ENCODE measurements at regions not wholly inside any gene's neighbourhood (a gene's known extent, or its start where the extent isn't known, plus 50 kb on each side); places are given as distances from the start of the nearest gene placed in this dataset.

GRCh38 chr5:165135565-165135964 is 1630.1 kb downstream of the MAT2B start:
- no peak overlapping the region for H2AFZ ChIP-seq (ENCODE audit: low read length)
- no peaks in the 10 kb centered on the region for H3K79me2 ChIP-seq (ENCODE audit: insufficient read depth, low read length)
- no peak overlapping the region for H3K27ac ChIP-seq (ENCODE audit: extremely low read length, insufficient read depth, low read length)
- ATAC-seq (no peak), FAIRE-seq (no peak), DNase-seq (ENCODE audit: low spot score) (no peak)
- H3K27me3 ChIP-seq (ENCODE audit: control insufficient read depth in 1 of 2, insufficient read depth in 2 of 2, low read length in 2 of 2), result no peaks in the 10 kb centered on the region
- H3K9me3 ChIP-seq (ENCODE audit: low read length), result peaks cover 73% of the 10 kb centered on the region
- H4K20me1 ChIP-seq (ENCODE audit: insufficient read depth, low read length), result no peaks in the 10 kb centered on the region
- no peak overlapping the region for H3K4me2 ChIP-seq (ENCODE audit: low read depth, low read length)
- in situ Hi-C loops (cut with HindIII; ENCODE audit: extremely low pct_ligation_motif_present, low pct_unique_long_range_greater_than_20kb), result no loop called here
- H3K9ac ChIP-seq (ENCODE audit: insufficient read depth, low read depth, low read length), result no peak overlapping the region
- intact Hi-C loops (cut with micrococcal nuclease; ENCODE audit: unreplicated experiment), result no loop called here
- no peaks in the 10 kb centered on the region for H3K36me3 ChIP-seq (replicated peaks in 1 of 2; ENCODE audit: control insufficient read depth in 1 of 2, insufficient read depth in 2 of 2, low read length in 2 of 2)
- no TSS peak for BruUV-seq (replicated peaks)
- TF ChIP-seq ATF7 (IDR thresholded peaks at IDR 0.05) (no peak), ATF7 (CRISPR knock-in tag; IDR thresholded peaks at IDR 0.05) (no peak), HOXA5 (CRISPR knock-in tag; IDR thresholded peaks at IDR 0.05) (no peak), ATF6 (CRISPR knock-in tag; conservative IDR thresholded peaks at IDR 0.05) (no peak)
- ChIA-PET POLR2A (no interaction called here), CTCF (ENCODE audit: low intra/inter-chr PET ratio, low total read pairs) (no interaction called here)
- no peak overlapping the region for H3K4me3 ChIP-seq (replicated peaks in 1 of 3; ENCODE audit: insufficient read depth in 1 of 3, low read depth in 2 of 3, low read length in 3 of 3)
- H3K4me1 ChIP-seq (ENCODE audit: insufficient read depth, low read length), result no peaks in the 10 kb centered on the region
- WGBS (ENCODE audit: low lambda C conversion rate), result 0% methylated on average over 1 of the region's 1 CpG

DNA sequence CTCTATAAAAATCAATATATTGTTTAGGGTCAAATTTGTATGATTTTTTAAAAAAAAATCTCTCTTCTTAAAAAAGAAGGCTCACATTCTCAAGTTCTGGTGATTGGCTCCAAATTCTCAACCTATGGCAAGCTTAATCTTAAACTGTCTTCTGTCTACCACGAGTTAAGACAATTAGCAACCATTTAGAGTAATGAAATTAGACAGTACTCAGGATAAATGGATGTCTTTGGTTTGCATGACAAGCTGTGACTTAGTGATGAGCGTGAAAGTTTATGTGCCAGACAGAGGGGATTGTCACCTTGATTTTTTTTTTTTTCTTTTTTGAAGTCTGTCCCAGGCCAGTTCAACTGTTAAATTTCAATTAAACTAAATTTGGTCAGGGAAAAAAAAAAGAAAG is 1632.3 kb downstream of the MAT2B start:
- POLR2A ChIA-PET, result no interaction called here
- 2% methylated on average over 2 of the region's 2 CpGs for WGBS (ENCODE audit: low lambda C conversion rate)
- FAIRE-seq, result no peak

More for the DNA sequence above, 1632.3 kb downstream of the MAT2B start:
- Histone ChIP-seq H3K4me3 (replicated peaks in 1 of 3; ENCODE audit: insufficient read depth in 1 of 3, low read depth in 2 of 3, low read length in 3 of 3) (no peak overlapping the region), H4K20me1 (ENCODE audit: insufficient read depth, low read length) (no peaks in the 10 kb centered on the region), H3K79me2 (ENCODE audit: insufficient read depth, low read length) (no peaks in the 10 kb centered on the region), H2AFZ (ENCODE audit: low read length) (no peak overlapping the region), H3K9me3 (ENCODE audit: low read length) (peaks cover 66% of the 10 kb centered on the region), H3K27me3 (ENCODE audit: control insufficient read depth in 1 of 2, insufficient read depth in 2 of 2, low read length in 2 of 2) (no peaks in the 10 kb centered on the region), H3K27ac (ENCODE audit: extremely low read length, insufficient read depth, low read length) (no peak overlapping the region), H3K4me2 (ENCODE audit: low read depth, low read length) (no peak overlapping the region), H3K9ac (ENCODE audit: insufficient read depth, low read depth, low read length) (no peak overlapping the region), H3K4me1 (ENCODE audit: insufficient read depth, low read length) (no peaks in the 10 kb centered on the region), H3K36me3 (replicated peaks in 1 of 2; ENCODE audit: control insufficient read depth in 1 of 2, insufficient read depth in 2 of 2, low read length in 2 of 2) (no peaks in the 10 kb centered on the region)
- intact Hi-C loops (cut with micrococcal nuclease; ENCODE audit: unreplicated experiment) (no loop called here), in situ Hi-C loops (cut with HindIII; ENCODE audit: extremely low pct_ligation_motif_present, low pct_unique_long_range_greater_than_20kb) (no loop called here)
- CTCF ChIA-PET (ENCODE audit: low intra/inter-chr PET ratio, low total read pairs), result no interaction called here
- DNase-seq (ENCODE audit: low spot score) (no peak), ATAC-seq (no peak)
- no peak for TF ChIP-seq SIX4 (CRISPR knock-in tag; IDR thresholded peaks at IDR 0.05)
- no peak for TF ChIP-seq ZFY (CRISPR knock-in tag; IDR thresholded peaks at IDR 0.05)
- TF ChIP-seq PHF5A (CRISPR knock-in tag; IDR thresholded peaks at IDR 0.05; ENCODE audit: low read depth, unreplicated experiment), result no peak
- TF ChIP-seq TGIF2 (CRISPR knock-in tag; IDR thresholded peaks at IDR 0.05), result no peak
- TF ChIP-seq TCF7 (IDR thresholded peaks at IDR 0.05; ENCODE audit: low read depth), result no peak
- no peak for TF ChIP-seq ZSCAN22 (CRISPR knock-in tag; IDR thresholded peaks at IDR 0.05)
- TF ChIP-seq DNMT3B (CRISPR knock-in tag; conservative IDR thresholded peaks at IDR 0.05), result no peak
- no TSS peak for BruUV-seq (replicated peaks)
